Stimulated activated effector memory CD8-positive, alpha-beta T cell treated with anti-CD3 and anti-CD28 coated beads, Interleukin-12 subunit alpha, Interleukin-12 subunit beta, amount 100 ng/mL, for 72 hours (primary cell): ENCODE measurements at regions not wholly inside any gene's neighbourhood (a gene's known extent, or its start where the extent isn't known, plus 50 kb on each side); places are given as distances from the start of the nearest gene placed in this dataset.
"Not testable (repeated sequence)": the region's sequence is repeated elsewhere in the genome, so short reads cannot be mapped to it uniquely, and the experiment has no call there.

Experiments used
- ATAC-seq: fragments of 150-1000 bp; cut with Tn5 transposase; 2 replicates; pipeline ENCODE4 v1.10.0; 2021
- DNase-seq, 2 donors: peaks; one replicate each; pipeline ENCODE4 v3.0.0; 2021 to 2022; ENCODE audit warnings: low spot score in 2 of 2
- H3K27ac Mint-ChIP-seq: one replicate; pipeline ENCODE4 v1.8.0; 2022; ENCODE audit warnings: mild to moderate bottlenecking, mixed read lengths
- H3K36me3 Mint-ChIP-seq: one replicate; pipeline ENCODE4 v1.8.0; 2022; ENCODE audit warnings: mild to moderate bottlenecking, mixed read lengths
- H3K4me1 Mint-ChIP-seq: one replicate; pipeline ENCODE4 v1.8.0; 2022; ENCODE audit warnings: mixed read lengths
- H3K4me3 Mint-ChIP-seq: one replicate; pipeline ENCODE4 v1.8.0; 2022; ENCODE audit warnings: mild to moderate bottlenecking, mixed read lengths
- H3K9me3 Mint-ChIP-seq: one replicate; pipeline ENCODE4 v1.8.0; 2022; ENCODE audit warnings: mixed read lengths

DNA sequence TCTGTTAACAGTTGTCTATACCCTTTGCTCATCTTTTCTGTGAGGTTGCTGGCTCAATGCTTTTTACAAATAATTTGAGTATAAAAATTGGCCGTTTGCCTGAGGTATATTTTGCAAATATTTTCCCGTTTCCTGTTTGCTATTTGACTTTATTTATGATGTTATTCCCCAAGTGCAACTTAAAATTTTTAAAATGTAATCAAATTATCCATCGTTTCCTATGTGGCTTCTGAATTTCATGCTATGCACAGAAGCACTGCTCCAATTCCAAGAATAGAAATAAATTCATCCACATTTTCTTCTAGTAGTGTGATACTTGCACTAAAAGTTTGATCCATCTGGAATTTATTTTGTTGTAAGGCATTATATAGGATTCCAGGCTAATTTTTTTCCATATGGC lies 123.6 kb downstream of the ZNF608 start:
- H3K4me1 Mint-ChIP-seq: no peaks in the 10 kb centered on the region
- ATAC-seq (no peak), DNase-seq (no peak)
- H3K4me3 Mint-ChIP-seq: no peak overlapping the region
- peaks cover 6% of the 10 kb centered on the region for H3K9me3 Mint-ChIP-seq
- no peaks in the 10 kb centered on the region for H3K36me3 Mint-ChIP-seq
- H3K27ac Mint-ChIP-seq: no peak overlapping the region

DNA sequence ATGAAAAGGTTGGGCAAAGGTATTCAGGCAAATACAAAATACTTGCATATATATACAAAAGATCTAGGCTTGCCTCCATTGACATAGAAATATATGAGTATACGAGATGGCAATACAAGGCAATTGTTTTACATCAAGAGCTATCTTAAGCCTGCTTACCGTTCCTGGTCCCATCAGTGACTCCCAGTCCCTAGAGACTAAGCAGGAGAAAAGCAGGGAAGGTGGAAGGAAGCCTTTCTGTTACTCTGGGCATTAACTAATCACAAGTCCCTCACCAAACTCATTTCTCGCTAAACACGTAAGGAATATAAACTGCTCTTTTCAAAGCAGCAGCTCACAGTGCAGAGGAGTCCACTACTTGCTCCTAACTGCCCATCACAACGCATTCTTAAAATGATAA lies 125.2 kb downstream of the ZNF608 start:
- H3K4me3 Mint-ChIP-seq: no peak overlapping the region
- peaks cover 6% of the 10 kb centered on the region for H3K9me3 Mint-ChIP-seq

DNA sequence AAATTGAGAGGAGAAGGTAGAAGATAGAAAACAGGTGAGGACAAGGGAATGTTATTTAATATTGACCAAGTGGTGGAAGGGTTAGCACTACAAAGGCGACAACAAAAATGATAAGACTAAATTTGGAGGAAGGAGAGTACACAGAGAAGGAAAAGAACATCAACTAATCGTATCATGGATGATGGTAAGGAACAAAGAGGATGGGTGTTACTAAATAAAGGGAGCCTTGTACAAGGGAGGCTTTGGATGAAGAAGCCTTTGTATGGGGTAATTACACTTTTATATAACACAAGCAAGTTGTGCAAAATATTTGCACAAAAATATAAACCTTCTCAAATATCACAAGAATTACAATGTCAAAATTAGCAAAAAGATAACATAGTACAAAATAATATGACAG lies 125.7 kb downstream of the ZNF608 start:
- DNase-seq (no peak), ATAC-seq (no peak)
- Mint-ChIP-seq H3K9me3 (peaks cover 6% of the 10 kb centered on the region), H3K36me3 (no peaks in the 10 kb centered on the region), H3K4me3 (no peak overlapping the region), H3K27ac (no peak overlapping the region), H3K4me1 (no peaks in the 10 kb centered on the region)

More for the DNA sequence above, 125.2 kb downstream of the ZNF608 start:
- ATAC-seq (no peak), DNase-seq (no peak)
- Mint-ChIP-seq H3K36me3 (no peaks in the 10 kb centered on the region), H3K27ac (no peak overlapping the region), H3K4me1 (no peaks in the 10 kb centered on the region)

DNA sequence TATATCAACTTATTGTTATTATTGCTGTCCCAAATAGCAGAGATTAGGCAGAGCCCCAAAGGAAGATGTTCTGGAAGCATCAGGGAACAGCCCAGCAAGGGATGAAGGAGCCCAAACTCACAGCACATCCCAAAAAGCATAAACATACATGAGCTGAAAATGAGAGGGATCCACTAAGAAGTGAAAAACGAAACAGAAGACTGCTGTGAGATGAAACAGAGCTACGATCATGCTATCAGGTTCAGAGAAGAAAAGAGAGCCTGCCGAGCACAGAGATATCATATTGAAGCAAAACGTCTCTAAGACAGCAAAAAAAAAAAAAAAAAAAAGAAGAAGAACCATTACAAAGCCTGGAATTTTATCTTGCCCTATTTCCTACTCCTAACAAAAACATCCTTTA lies 127.3 kb downstream of the ZNF608 start:
- H3K36me3 Mint-ChIP-seq: no peaks in the 10 kb centered on the region
- ATAC-seq (no peak), DNase-seq (no peak)
- no peaks in the 10 kb centered on the region for H3K4me1 Mint-ChIP-seq
- no peak overlapping the region for H3K27ac Mint-ChIP-seq
- no peak overlapping the region for H3K4me3 Mint-ChIP-seq
- peaks cover 6% of the 10 kb centered on the region for H3K9me3 Mint-ChIP-seq

DNA sequence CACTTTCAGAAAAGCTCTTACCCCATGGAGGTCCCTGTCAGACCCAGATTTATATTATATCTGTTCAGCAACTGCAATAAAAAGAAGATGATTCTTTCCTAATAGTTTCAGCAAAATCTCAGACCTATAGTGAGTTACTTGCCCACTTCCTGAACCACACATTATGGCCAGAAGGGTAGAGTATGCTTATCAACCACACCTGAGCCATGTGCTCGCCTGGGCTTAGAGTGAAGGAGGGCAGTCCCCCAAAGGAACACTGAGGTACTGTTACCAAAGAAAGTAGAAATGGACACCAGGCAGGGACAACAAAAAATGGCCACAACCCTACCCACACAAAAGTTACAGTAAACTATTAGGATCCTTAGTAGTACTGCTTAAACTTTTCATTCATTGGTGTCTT lies 128.7 kb downstream of the ZNF608 start:
- ATAC-seq: no peak
- no peaks in the 10 kb centered on the region for H3K36me3 Mint-ChIP-seq
- H3K4me1 Mint-ChIP-seq: no peaks in the 10 kb centered on the region
- peaks cover 6% of the 10 kb centered on the region for H3K9me3 Mint-ChIP-seq
- no peak overlapping the region for H3K27ac Mint-ChIP-seq
- H3K4me3 Mint-ChIP-seq: no peak overlapping the region
- no peak for DNase-seq

DNA sequence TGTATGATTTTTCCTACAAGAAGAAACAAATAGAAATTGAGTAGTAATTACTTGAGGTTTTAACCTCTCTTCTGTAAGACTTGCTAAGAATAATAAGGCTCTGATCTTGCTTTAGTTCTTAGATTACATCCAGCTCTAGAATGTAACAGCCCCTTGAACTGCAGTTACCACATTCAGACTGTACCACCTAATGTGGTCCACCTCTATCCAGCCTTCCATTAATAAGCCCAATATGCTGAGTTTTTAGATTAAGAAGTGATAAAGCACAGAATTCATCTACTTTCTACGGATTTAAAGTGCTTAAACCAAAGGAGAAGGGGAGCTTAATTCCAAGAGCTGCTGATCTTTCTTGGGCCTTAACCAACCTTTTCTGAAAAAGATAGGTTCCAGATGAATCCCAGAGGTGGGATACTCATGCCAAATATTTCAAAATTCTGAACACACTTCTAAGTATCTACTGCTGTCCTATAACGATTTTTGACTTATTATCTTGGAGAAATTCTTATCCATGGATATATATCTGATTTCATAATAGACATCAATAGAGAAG lies 131.5 kb downstream of the ZNF608 start:
- DNase-seq (no peak), ATAC-seq (no peak)
- Mint-ChIP-seq H3K9me3 (peaks cover 4% of the 10 kb centered on the region), H3K4me1 (no peaks in the 10 kb centered on the region), H3K36me3 (no peaks in the 10 kb centered on the region), H3K27ac (no peak overlapping the region), H3K4me3 (no peak overlapping the region)

DNA sequence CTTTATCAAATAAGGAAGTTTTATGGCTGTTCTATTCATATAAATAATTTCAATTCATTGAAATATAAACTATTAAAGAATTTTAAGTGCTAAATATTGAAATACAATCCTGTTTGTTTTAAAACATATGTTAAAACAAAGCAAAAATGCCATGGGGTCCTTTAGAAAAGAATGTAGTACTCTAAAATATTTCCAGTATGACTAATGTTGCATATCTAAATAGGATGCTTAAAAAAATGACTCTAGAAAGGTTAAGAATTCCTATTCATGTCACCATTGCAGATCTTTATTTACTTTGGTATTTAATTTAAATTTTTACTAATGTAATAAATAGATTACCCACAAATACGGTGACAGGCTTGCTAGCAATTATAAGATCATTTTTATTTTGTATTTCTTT lies 132.3 kb downstream of the ZNF608 start:
- Mint-ChIP-seq H3K4me1 (no peaks in the 10 kb centered on the region), H3K27ac (no peak overlapping the region), H3K9me3 (peaks cover 2% of the 10 kb centered on the region), H3K36me3 (no peaks in the 10 kb centered on the region), H3K4me3 (no peak overlapping the region)
- no peak for ATAC-seq
- no peak for DNase-seq

DNA sequence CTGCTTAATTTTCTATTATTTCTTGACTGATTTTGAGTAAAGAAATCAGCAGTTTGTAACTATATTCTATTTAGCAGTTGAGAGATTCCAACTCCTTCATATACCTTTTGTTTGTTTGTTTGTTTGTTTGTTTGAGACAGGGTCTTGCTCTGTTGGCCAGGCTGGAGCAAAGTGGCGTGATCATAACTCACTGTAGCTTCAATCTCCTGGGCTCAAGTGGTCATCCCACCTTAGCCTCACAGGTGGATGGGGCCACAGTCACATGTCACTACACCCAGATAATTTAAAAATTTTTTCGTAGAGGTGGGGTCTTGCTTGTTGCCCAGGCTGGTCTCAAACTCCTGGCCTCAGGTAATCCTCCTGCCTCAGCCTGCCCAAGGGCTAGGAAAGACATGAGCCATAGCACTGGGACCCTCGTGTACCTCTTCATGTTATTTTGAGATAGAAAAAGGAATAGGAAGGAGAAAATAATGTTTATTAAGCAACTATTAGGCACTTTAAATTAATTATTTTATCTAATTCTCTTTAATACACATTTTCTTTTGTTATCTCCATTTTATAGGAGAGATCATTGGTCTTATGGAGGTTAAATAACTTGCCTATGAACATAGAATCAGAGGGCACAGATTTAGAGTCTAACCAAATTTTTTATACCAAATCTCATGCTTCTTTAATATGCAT lies 133.0 kb downstream of the ZNF608 start:
- Mint-ChIP-seq H3K9me3 (peaks cover 2% of the 10 kb centered on the region), H3K27ac (no peak overlapping the region), H3K4me1 (no peaks in the 10 kb centered on the region), H3K4me3 (no peak overlapping the region), H3K36me3 (no peaks in the 10 kb centered on the region)
- DNase-seq: no peak
- ATAC-seq: no peak

DNA sequence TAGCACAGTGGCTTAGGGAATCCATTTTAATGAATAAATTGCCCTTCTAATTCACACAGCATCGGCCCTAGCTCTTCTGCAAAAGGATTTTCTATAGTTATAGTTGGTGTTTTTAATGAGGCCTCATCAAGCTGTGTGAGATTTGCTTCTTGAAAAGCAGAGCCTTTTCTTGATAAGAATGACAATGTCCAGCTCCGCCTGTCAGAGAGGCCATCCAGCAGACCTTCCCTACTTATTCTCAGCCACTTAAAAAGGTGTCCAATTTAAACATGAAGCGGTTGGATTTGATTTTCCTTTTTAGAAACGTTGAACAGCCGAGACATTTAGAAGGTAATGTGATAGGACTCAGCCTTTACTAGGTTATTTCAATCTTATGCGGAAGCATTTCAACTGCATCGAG lies 134.4 kb downstream of the ZNF608 start:
- Mint-ChIP-seq H3K9me3 (peaks cover 9% of the 10 kb centered on the region), H3K36me3 (no peaks in the 10 kb centered on the region)

DNA sequence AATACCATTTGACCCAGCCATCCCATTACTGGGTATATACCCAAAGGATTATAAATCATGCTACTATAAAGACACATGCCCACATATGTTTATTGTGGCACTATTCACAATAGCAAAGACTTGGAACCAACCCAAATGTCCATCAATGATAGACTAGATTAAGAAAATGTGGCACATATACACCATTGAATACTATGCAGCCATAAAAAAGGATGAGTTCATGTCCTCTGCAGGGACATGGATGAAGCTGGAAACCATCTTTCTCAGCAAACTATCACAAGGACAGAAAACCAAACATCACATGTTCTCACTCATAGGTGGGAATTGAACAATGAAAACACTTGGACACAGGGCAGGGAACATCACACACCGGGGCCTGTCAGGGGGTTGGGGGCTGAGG lies 135.2 kb downstream of the ZNF608 start:
- DNase-seq, ATAC-seq, H3K4me3 Mint-ChIP-seq, H3K4me1 Mint-ChIP-seq, H3K9me3 Mint-ChIP-seq, H3K27ac Mint-ChIP-seq, H3K36me3 Mint-ChIP-seq: not testable (repeated sequence)

More for the DNA sequence above, 134.4 kb downstream of the ZNF608 start:
- ATAC-seq (no peak), DNase-seq (no peak)
- no peak overlapping the region for H3K27ac Mint-ChIP-seq
- no peak overlapping the region for H3K4me3 Mint-ChIP-seq
- no peaks in the 10 kb centered on the region for H3K4me1 Mint-ChIP-seq

DNA sequence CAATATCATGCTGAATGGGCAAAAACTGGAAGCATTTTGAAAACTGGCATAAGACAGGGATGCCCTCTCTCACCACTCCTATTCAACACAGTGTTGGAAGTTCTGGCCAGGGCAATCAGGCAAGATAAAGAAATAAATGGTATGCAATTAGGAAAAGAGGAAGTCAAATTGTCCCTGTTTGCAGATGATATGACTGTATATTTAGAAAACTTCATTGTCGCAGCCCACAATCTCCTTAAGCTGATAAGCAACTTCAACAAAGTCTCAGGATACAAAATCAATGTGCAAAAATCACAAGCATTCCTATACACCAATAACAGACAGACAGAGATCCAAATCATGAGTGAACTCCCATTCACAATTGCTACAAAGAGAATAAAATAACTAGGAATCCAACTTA lies 136.8 kb downstream of the ZNF608 start:
- not testable (repeated sequence) for H3K4me1 Mint-ChIP-seq

DNA sequence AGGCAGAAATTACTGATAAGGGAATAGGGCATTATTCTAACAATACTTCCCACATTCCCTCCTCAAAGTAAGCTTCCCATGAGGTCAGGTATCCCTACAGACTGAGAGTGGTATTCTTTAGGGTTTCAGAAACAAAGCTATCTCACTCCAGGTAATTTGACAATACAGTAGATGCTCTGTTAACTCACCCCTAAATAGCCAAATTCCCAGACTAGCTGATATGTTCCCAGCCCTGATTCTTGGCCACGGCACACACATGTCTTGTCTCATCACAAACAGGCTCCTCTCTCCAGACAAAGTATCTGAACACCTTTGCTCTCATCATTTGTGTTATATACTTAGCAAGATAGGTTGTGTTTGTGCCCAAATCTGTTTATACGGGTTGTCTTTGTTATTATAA lies 139.9 kb downstream of the ZNF608 start:
- no peak overlapping the region for H3K4me3 Mint-ChIP-seq
- no peak for DNase-seq
- H3K4me1 Mint-ChIP-seq: no peaks in the 10 kb centered on the region
- no peaks in the 10 kb centered on the region for H3K36me3 Mint-ChIP-seq
- no peak overlapping the region for H3K27ac Mint-ChIP-seq
- no peak for ATAC-seq
- H3K9me3 Mint-ChIP-seq: peaks cover 9% of the 10 kb centered on the region

More for the DNA sequence above, 136.8 kb downstream of the ZNF608 start:
- DNase-seq, H3K36me3 Mint-ChIP-seq, H3K27ac Mint-ChIP-seq, H3K4me3 Mint-ChIP-seq, H3K9me3 Mint-ChIP-seq, ATAC-seq: not testable (repeated sequence)

DNA sequence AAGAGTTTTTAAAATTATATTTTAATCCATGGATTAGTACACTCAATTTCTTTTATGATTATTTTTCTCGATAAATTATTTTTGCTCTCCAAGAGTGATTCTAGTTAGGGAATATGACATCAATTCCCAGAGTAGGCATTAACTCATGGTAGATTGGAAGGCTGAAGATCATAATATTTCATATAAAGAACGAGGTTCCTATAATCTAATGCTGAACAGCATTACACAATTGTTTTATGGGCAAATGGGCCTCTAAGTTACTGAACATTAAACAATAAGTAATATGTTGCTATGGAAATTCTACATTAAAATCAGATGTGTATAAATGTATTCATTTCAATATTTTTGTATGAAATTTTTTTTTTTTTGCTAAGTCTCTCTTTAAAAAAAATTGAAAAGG lies 140.3 kb downstream of the ZNF608 start:
- no peak overlapping the region for H3K4me3 Mint-ChIP-seq
- ATAC-seq (no peak), DNase-seq (no peak)
- no peaks in the 10 kb centered on the region for H3K4me1 Mint-ChIP-seq
- no peaks in the 10 kb centered on the region for H3K36me3 Mint-ChIP-seq
- H3K9me3 Mint-ChIP-seq: peaks cover 9% of the 10 kb centered on the region
- H3K27ac Mint-ChIP-seq: no peak overlapping the region

DNA sequence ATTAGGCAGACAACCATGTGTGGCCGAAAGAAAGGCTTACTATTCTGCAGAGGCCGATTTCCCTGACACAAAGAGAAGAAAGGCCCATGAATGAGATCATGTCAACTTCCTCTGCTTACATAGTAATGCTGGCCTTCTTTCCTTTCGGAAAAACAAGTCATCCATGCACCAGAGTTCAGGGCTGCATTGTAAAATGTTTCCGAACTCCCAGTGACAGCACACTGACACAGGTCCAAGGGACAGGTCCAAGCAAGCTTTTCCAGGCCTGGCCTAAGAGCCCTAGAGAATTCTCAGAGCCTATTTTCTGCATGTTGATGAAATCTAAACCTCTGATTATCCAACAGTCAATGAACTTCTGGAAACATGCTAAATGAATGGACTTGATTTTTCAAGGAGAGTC lies 140.9 kb downstream of the ZNF608 start:
- Mint-ChIP-seq H3K36me3 (no peaks in the 10 kb centered on the region), H3K4me3 (no peak overlapping the region), H3K27ac (no peak overlapping the region), H3K4me1 (no peaks in the 10 kb centered on the region), H3K9me3 (peaks cover 9% of the 10 kb centered on the region)
- no peak for ATAC-seq
- no peak for DNase-seq

DNA sequence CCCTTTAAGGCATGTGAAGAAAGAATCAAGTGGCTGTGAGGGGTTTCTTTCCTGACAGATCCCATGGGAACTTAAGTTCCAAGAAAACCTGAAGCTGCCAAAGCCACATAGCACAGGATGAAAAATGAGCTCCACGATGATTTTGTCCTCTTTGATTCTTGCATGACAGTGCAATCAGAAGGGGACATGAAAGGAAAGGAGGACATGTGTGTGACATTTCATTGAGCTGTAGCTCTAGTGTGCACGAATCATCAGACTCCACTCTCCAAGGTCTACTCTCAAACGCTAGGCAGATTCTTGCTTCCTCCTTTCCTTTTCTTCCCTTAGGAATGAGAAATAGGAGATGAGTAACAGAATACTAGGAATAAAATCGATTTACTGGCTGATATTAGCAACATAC lies 142.0 kb downstream of the ZNF608 start:
- Mint-ChIP-seq H3K9me3 (peaks cover 9% of the 10 kb centered on the region), H3K4me3 (no peak overlapping the region), H3K27ac (no peak overlapping the region), H3K36me3 (no peaks in the 10 kb centered on the region), H3K4me1 (no peaks in the 10 kb centered on the region)
- ATAC-seq: no peak
- no peak for DNase-seq

DNA sequence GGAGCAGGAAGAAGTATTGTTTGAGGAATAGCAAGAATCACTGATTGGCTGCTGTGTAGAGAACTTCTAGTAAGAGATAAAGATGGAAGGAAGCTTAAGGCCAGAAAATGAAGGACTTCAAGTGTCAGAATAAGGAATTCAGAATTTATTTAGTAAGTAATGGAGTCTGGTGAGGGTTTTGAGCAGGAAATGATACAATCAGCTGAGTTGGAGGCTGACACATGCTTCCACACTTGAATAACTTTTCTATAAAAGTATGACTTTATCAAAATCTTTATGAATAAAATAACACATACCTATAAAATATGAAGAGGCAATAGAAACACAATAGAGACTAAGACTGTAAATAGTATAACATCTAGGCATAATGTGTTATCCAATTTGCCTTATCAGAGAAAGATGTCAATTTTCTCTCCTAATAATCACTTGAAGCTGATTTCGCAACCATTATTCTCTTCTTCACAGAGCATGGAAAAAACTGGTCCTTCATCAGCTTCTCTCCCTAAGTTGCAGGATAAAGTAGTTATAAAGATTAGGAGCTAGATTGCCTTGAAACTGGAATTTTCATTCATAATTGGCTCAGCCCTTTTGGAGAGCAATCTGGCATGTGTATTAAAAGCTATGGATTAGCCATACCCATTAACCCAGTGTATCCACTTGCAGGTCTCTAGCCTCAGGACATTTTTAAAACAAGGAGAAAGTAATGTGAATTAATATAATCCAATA lies 143.4 kb downstream of the ZNF608 start:
- DNase-seq (no peak), ATAC-seq (no peak)
- Mint-ChIP-seq H3K27ac (no peak overlapping the region), H3K9me3 (peaks cover 5% of the 10 kb centered on the region), H3K4me1 (no peaks in the 10 kb centered on the region), H3K36me3 (no peaks in the 10 kb centered on the region), H3K4me3 (no peak overlapping the region)
